NCI-H345 treated with DMSO at 0.1 percent for 48 hours (cell line): ENCODE measurements at regions not wholly inside any gene's neighbourhood (a gene's known extent, or its start where the extent isn't known, plus 50 kb on each side); places are given as distances from the start of the nearest gene placed in this dataset.

Experiments
- DNase-seq: peaks from one replicate; lab custom pipeline; 2025; ENCODE audit not compliant: unreplicated experiment; lab: John Stamatoyannopoulos, UW

- no peak for DNase-seq
These were observed 230.3 kb downstream of the SUDS3 start for GRCh38 chr12:118606690-118607089.

- no peak for DNase-seq
These were observed 231.5 kb downstream of the SUDS3 start for GRCh38 chr12:118607831-118608230.

GRCh38 chr12:118608770-118609344, 232.5 kb downstream of the SUDS3 start:
- DNase-seq = no peak

- DNase-seq = no peak
These were observed 234.9 kb downstream of the SUDS3 start for GRCh38 chr12:118611295-118611694.

GRCh38 chr12:118611770-118612169, 235.4 kb downstream of the SUDS3 start:
- DNase-seq = no peak

- no peak for DNase-seq
These were observed 241.5 kb downstream of the SUDS3 start for GRCh38 chr12:118617611-118618450.

GRCh38 chr12:118618695-118619094, 242.3 kb downstream of the SUDS3 start:
- no peak for DNase-seq

GRCh38 chr12:118625050-118625675, 248.8 kb downstream of the SUDS3 start:
- DNase-seq = no peak

GRCh38 chr12:118633071-118633470, 256.7 kb downstream of the SUDS3 start:
- DNase-seq = no peak

GRCh38 chr12:118635276-118635675, 258.9 kb downstream of the SUDS3 start:
- DNase-seq = no peak

GRCh38 chr12:118637767-118638370, 261.5 kb downstream of the SUDS3 start:
- DNase-seq = no peak

- no peak for DNase-seq
These were observed 264.9 kb downstream of the SUDS3 start for GRCh38 chr12:118641249-118641648.

- DNase-seq = no peak
These were observed 268.9 kb downstream of the SUDS3 start for GRCh38 chr12:118645219-118645618.

GRCh38 chr12:118649765-118650585, 273.6 kb downstream of the SUDS3 start:
- DNase-seq = no peak

- no peak for DNase-seq
These were observed 274.2 kb downstream of the SUDS3 start for GRCh38 chr12:118650586-118650960.

- DNase-seq = no peak
These were observed 275.1 kb downstream of the SUDS3 start for GRCh38 chr12:118651487-118651886.

GRCh38 chr12:118655588-118655987, 279.2 kb downstream of the SUDS3 start:
- no peak for DNase-seq

GRCh38 chr12:118680356-118680963, 300.9 kb upstream of the SRRM4 start:
- DNase-seq = no peak

GRCh38 chr12:118682656-118683055, 298.7 kb upstream of the SRRM4 start:
- no peak for DNase-seq

- DNase-seq = no peak
These were observed 295.2 kb upstream of the SRRM4 start for GRCh38 chr12:118685983-118686607.
